NB4 (cell line): ENCODE measurements at regions not wholly inside any gene's neighbourhood (a gene's known extent, or its start where the extent isn't known, plus 50 kb on each side); places are given as distances from the start of the nearest gene placed in this dataset.

Experiments used
- CTCF ChIP-seq: IDR thresholded peaks from one replicate; pipeline ENCODE4 v1.5.1; 2012; ENCODE audit warnings: low read depth, low read length
- MYC ChIP-seq: IDR thresholded peaks from 2 replicates; pipeline ENCODE4 v1.6.1; 2011; ENCODE audit warnings: low read depth, low read length
- POLR2A ChIP-seq: IDR thresholded peaks from 2 replicates; pipeline ENCODE4 v1.6.1; 2011; ENCODE audit warnings: mild to moderate bottlenecking; ENCODE audit not compliant: insufficient read length; ENCODE audit errors: extremely low read depth
- TF ChIP-seq, protein P1 (sequence below): IDR thresholded peaks from 2 replicates; pipeline ENCODE4 v1.6.1; 2011; ENCODE audit warnings: low read depth, low read length

GRCh38 chr4:123217664-123218063 is 178.9 kb upstream of the SPRY1 start:
- TF ChIP-seq CTCF (no peak), POLR2A (no peak), MYC (no peak)
- TF ChIP-seq, protein P1, sequence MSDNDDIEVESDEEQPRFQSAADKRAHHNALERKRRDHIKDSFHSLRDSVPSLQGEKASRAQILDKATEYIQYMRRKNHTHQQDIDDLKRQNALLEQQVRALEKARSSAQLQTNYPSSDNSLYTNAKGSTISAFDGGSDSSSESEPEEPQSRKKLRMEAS: no peak
